ENCODE measurements at regions not wholly inside any gene's neighbourhood (a gene's known extent, or its start where the extent isn't known, plus 50 kb on each side); places are given as distances from the start of the nearest gene placed in this dataset.
A peak's percentile ranks its signal among the peaks of the same experiment; 100 is the strongest.
"Not testable (repeated sequence)": the region's sequence is repeated elsewhere in the genome, so short reads cannot be mapped to it uniquely, and the experiment has no call there.

GRCh38 chrX:101823236-101823635, 108.6 kb downstream of the ZMAT1 start:
- DNase-seq = no peak

DNA sequence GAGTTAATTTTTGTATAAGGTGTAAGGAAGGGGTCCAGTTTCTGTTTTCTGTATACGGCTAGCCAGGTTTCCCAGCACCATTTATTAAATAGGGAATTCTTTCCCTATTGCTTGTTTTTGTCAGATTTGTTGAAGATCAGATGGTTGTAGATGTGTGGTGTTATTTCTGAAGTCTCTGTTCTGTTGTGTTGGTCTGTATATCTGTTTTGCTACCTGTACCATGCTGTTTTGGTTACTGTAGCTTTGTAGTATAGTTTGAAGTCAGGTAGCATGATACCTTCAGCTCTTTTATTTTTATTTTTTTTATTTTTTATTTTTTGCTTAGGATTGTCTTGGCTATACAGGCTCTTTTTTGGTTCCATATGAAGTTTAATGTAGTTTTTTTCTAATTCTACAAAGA, 114.1 kb downstream of the ZMAT1 start:
- DNase-seq = not testable (repeated sequence)

DNA sequence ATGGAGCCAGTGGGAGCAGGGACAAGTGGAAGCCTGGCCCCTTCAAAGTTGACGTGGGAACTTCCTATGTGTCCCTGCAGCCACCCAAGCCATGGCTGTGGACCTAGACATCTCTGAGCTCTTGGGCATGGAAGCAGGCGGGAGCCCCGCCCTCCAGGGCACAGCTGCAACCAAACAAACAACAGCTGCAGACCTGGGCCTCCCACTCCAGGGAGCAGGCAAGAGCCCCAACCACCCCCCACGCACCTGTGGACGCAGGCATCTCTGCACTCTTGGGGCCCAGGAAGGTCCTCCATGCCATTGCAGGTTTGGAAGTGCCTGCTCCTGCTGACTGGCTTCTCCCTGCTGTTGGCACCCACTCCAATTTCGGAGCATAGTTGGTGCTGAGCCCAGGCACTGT, 118.6 kb downstream of the ZMAT1 start:
- DNase-seq = no peak

GRCh38 chrX:101803451-101803850, 128.4 kb downstream of the ZMAT1 start:
- DNase-seq = no peak

DNA sequence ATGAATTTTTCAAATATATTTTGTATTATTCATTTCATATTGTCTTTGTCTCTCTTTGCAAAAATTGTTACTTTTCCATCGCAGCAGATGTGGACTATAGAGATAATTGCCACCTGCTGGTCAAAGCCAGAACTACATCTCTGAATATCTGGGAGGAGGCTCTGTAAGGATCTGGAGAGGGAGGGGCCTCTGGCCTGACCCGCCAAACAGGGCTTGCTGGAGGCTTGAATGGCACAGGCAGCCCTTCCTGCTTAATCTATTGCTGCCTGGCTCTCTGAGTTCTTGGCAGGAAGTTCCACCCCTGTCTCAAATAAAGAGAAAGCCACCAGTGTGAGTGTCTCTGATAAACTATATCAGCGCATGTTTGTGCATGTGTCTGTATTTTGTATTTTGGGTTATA, 132.4 kb downstream of the ZMAT1 start:
- peak; percentile 25 for DNase-seq

DNA sequence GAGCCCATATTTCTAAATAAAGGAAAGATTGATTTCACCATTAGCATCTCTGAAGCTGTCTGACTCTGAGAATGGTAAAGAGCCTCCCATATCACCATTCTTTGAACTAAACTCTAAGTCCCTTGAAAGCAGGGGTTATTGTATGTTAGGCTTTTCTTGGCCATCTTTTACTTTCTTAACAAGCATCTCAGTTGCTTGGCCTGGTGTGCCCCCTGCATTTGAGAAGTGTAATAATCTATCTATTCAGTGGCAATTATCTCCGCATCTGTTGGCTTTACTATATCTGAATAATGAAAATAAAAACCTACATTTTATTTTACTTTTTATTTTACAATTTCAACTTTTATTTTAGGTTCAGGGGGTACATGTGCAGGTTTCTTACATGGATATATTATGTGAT, 128.3 kb upstream of the ARMCX2 start:
- no peak for DNase-seq

GRCh38 chrX:101785142-101785541, 125.5 kb upstream of the ARMCX2 start:
- DNase-seq = no peak

DNA sequence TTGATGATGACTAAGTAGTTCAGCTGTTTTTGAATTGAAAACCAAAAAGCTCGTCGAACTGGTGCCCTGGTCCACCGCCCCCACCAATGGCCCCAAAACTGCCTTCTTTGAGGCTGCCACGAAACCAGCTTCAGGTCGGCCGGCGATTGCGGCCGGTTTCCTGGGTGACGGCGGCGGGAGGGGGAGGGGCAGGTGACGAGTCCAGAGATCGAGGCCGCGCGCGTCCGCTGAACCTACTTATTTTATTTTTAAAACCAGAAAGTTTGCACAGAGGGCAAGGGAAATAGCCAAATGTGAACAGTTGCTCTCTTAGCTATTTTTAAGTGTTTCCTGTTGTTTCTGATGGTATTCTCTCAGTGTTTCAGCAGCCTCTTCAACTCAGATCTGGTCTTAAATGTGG, 120.8 kb upstream of the ARMCX2 start:
- not testable (repeated sequence) for DNase-seq

GRCh38 chrX:101774340-101774739, 114.7 kb upstream of the ARMCX2 start:
- no peak for DNase-seq

DNA sequence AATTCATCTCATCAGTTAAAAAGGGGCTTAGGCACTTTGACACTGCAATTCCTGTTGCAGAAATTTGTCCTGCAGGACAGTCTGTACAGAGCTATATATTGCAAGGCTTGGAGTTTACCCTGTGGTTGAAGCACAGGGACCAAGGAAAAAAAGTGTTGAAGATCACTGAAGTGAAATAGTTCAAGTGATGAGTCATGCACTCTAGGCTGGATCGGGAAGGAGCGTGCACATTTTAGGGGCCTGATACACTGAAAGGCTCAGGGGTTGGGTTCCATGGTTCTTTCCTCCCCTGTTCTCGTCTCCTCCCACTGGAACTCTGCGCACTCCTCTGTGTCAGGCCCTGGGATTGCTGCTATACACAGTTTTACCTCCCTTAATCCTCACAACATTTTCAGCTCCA, 104.9 kb upstream of the ARMCX2 start:
- DNase-seq = no peak

GRCh38 chrX:101759000-101759399, 99.3 kb upstream of the ARMCX2 start:
- no peak for DNase-seq

DNA sequence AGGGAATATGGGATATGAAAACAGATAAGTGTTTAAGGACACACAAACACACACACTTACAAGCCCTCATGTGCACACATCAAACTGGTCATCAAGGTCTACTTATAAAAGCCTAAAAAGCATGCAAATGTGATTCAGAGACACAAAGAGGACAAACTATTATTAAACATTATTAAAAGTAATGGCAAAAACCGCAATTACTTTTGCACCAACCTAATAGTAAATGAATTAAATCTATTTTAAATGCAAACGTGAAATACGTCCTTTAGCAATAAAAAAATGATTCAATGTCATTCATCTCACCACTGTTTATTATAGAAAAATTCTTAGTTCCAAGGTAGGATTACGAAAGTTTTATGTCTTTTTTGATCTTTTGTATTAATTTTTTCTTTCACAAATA, 91.1 kb upstream of the ARMCX2 start:
- no peak for DNase-seq

- DNase-seq = no peak
Observed at GRCh38 chrX:101749436-101749835, 89.8 kb upstream of the ARMCX2 start.

- no peak for DNase-seq
Observed at GRCh38 chrX:101745046-101745445, 85.4 kb upstream of the ARMCX2 start.

DNA sequence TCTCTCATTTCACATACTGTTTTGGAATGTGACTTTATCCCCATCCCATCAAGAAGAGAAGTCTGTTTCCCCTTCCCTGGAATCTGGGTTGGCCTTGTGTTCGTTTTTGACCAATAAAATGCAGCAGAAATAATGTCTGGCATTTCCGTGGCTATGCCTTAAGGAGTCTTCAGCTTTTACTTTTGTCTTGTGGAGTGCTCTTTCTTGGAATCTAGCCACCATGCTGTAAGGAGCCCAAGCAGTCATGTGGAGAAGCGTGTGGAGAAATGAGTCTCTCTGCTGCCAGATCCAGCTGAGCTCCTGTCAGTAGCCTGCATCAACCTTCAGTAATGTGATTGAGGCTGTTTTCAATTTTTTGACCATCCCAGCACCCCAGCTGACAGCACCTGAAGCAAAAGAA, 84.4 kb upstream of the ARMCX2 start:
- DNase-seq = no peak

DNA sequence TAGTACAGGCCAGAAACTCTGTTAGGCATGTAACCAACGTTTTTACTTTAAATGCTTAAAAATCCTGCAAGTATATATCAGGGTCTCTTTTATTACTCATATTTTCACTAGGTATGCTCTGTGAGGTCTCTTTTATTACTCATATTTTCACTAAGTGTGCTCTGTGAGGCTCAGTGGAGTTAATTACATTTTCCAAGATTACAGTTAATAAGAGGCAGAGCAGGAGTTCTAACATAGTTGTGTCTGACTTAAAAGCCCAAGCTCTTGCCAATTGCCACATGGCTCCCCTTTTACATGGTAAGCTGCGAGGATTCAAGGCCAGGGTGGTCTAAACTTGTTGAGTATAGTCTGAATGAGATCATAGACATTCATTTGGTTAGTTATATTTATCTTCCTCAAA, 81.0 kb upstream of the ARMCX2 start:
- DNase-seq = no peak

- DNase-seq = not testable (repeated sequence)
Observed at GRCh38 chrX:101738867-101739266, 79.2 kb upstream of the ARMCX2 start.

- not testable (repeated sequence) for DNase-seq
Observed at GRCh38 chrX:101738411-101738810, 78.8 kb upstream of the ARMCX2 start.

DNA sequence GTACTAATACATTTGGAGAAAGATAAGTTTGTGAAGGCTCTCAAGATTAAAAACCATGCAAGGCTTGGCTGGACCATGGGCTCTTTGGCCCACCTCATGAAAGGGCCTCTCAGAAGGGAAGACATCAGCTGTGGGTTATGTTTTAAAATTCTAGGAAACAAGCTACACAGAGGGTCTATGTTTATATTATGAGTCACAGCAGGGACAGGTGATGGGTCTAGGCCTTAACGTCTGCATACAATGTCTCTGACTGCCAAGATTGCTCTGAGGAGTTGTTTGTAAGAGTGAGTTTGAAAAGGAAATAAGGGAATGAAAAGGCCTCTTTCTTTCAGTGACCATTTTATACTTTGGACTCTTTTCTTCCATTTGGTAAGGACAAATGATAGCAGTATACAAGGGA, 77.0 kb upstream of the ARMCX2 start:
- DNase-seq = no peak

- no peak for DNase-seq
Observed at GRCh38 chrX:101732870-101733269, 73.2 kb upstream of the ARMCX2 start.

DNA sequence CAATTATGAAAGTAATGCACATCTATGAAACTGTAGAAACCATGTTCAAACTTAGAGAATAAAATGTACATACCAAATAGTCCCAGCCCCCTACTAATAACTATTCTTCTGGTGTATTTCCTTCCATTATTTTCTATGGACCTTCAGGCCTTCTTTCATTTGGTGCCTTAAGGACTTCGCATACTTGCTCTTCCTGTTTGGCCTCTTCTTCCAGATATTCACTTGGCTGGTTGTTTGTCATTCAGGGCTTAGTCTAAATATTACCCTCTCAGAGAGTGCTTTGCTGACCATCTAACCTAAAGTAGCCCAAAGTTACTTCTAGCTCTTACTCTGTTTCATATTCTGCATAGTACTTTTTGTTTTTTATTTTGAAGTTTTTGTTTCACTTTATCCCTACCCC, 70.3 kb upstream of the ARMCX2 start:
- no peak for DNase-seq
